Mucosa of stomach (tissue), 1 donor: ENCODE measurements at regions not wholly inside any gene's neighbourhood (a gene's known extent, or its start where the extent isn't known, plus 50 kb on each side); places are given as distances from the start of the nearest gene placed in this dataset.

ENCODE experiments used
- H3K27me3 ChIP-seq: one replicate; pipeline ENCODE4 v1.7.0; 2013; ENCODE audit warnings: mild to moderate bottlenecking, low read length; ENCODE audit not compliant: control insufficient read depth, insufficient read depth
- H3K36me3 ChIP-seq: one replicate; pipeline ENCODE4 v1.7.0; 2013; ENCODE audit warnings: low read length; ENCODE audit not compliant: control insufficient read depth, insufficient read depth
- H3K4me1 ChIP-seq: one replicate; pipeline ENCODE4 v1.7.0; 2013; ENCODE audit warnings: mild to moderate bottlenecking, low read length; ENCODE audit not compliant: control insufficient read depth, insufficient read depth
- H3K4me3 ChIP-seq: one replicate; pipeline ENCODE4 v1.7.0; 2013; ENCODE audit warnings: low read length
- H3K9ac ChIP-seq: one replicate; pipeline ENCODE4 v1.7.0; 2013; ENCODE audit warnings: mild to moderate bottlenecking, low read length, moderate library complexity
- H3K9me3 ChIP-seq: one replicate; pipeline ENCODE4 v1.7.0; 2013; ENCODE audit warnings: mild to moderate bottlenecking, low read length, moderate library complexity; ENCODE audit not compliant: control insufficient read depth
- donor health status: Pancreatic carcinoma.

DNA sequence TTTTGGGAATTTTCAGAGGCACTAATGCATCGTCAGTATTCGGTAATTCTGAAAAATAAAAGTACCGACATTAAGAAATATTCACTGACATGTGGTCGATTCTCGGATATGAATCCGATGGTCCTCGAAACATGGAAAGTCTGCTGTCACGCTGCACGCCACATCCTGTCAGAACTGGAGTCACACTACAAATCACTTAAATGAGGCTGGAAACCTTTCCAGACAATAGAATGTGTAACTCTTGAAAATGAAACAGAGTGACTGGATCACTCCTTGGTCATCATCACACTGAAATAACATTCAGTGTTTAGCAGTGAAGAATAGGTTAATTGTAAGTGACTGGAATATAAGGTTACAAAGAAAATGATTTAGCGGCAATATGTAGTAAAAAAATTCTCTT is 620.1 kb upstream of the ADAMTS5 start:
- Histone ChIP-seq H3K9me3 (no peaks in the 10 kb centered on the region), H3K9ac (no peak overlapping the region), H3K4me3 (no peak overlapping the region), H3K4me1 (no peaks in the 10 kb centered on the region), H3K36me3 (no peaks in the 10 kb centered on the region), H3K27me3 (no peaks in the 10 kb centered on the region)

DNA sequence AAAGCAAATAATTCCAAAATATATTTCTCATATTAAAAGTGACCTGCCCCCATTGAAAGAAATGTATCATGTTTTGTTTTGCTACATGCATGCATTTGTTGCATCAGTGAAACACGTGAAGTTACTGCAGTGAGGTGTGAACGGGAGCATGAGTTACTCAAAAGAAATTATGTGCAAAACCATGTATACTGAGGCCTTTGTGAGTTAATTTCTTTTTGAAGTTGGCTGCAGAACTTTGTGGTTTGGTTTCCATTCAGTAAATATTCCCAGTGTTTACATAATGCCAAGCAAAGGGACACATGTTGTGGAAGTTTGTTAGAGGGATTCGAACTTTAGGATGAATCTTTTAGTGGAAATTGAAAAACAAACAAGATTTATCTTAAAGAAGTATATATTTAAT is 619.4 kb upstream of the ADAMTS5 start:
- Histone ChIP-seq H3K9me3 (no peaks in the 10 kb centered on the region), H3K27me3 (no peaks in the 10 kb centered on the region), H3K36me3 (no peaks in the 10 kb centered on the region), H3K4me1 (no peaks in the 10 kb centered on the region), H3K4me3 (no peak overlapping the region), H3K9ac (no peak overlapping the region)

DNA sequence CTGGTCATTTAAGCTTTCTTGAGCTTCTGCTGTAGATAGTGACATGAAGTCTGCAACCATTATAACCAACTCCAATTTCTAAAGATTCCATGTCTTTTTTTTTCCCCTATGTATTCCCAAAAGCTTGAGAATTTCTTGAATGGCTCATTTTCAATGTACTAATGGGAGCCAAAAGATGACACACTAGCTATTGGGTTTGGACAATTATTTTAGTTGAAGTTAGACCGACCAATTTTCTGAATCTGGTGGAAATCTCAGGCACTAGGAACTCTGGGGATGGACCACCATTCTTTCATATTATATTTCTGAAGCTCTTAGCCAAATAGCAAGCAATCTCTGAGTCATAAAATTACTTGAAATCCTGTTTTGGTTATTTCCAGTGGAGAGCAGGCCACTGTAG is 617.4 kb upstream of the ADAMTS5 start:
- no peak overlapping the region for H3K9ac ChIP-seq
- H3K36me3 ChIP-seq, result no peaks in the 10 kb centered on the region
- H3K4me3 ChIP-seq, result no peak overlapping the region
- H3K27me3 ChIP-seq, result no peaks in the 10 kb centered on the region
- no peaks in the 10 kb centered on the region for H3K4me1 ChIP-seq
- H3K9me3 ChIP-seq, result no peaks in the 10 kb centered on the region

DNA sequence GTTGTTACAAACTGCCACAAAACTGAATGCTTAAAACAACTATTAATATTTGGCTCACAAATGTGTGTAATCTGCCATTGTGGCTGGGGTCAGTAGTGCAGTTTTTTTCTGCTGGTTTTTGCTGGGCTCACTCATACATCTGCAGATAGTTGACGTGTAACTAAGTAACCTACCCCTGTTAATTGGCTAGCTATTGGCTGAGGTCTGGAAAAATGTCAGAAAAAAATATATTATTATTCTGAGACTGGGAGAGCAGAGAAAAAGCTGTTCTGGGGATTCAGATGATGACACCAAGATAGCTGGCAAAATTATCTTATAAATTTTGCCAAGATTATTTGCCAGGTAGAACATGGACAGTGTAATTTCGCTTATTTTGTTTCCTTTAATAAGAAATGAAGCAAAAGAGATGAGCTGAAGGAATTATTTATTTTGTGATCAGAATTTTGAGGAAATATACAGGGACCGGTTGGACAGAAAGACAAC is 616.1 kb upstream of the ADAMTS5 start:
- no peaks in the 10 kb centered on the region for H3K9me3 ChIP-seq
- no peak overlapping the region for H3K4me3 ChIP-seq
- no peaks in the 10 kb centered on the region for H3K4me1 ChIP-seq
- no peaks in the 10 kb centered on the region for H3K36me3 ChIP-seq
- no peaks in the 10 kb centered on the region for H3K27me3 ChIP-seq
- no peak overlapping the region for H3K9ac ChIP-seq

DNA sequence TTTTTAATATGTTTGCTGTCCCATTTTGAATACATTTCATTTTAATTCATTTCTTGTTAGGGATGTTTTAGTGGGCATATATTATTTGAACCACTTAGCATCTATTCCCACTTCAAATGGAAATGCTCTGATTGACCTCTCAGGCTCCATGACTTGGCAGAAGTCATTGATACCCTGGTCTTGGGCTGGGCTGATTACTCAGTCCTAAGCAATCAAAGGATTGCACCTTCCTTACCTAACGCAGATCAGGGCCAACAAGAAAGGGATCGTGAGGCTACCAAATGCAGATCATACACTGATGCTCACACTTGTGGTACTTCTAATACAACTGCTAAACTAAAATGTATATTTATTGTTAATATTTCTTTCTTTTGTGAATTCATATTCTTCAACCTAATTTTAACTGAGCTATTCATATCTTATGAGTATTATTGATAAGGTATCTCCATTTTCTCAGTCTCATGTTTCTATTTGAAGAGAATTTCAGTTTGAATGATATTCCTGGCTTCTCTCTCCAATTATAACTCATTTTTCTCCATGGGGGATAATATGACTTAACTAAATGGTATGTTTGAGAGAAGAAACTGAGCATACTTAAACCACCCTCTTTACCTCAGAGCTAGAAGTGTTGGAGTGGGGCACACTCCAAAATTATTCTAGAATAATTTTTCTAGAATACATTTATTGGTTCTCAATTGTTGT is 615.5 kb upstream of the ADAMTS5 start:
- Histone ChIP-seq H3K27me3 (no peaks in the 10 kb centered on the region), H3K36me3 (no peaks in the 10 kb centered on the region), H3K4me1 (no peaks in the 10 kb centered on the region), H3K9ac (no peak overlapping the region), H3K9me3 (no peaks in the 10 kb centered on the region), H3K4me3 (no peak overlapping the region)

DNA sequence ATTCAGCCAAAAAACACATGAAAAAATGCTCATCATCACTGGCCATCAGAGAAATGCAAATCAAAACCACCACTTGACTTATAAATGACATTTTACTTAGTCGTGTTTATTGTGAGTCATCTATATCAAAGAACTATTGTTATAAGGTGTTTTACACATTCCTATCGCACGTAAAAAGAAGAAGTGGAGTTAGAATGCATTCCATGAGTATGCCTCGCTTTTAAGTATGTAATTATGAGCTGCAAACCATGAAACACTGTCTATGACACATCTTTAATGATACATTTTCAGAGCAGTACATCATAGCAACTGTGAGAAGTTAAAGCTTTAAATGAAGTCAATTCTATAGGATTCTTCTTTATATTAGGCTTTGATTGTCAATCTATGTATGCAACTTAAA is 614.3 kb upstream of the ADAMTS5 start:
- Histone ChIP-seq H3K36me3 (no peaks in the 10 kb centered on the region), H3K9ac (no peak overlapping the region), H3K4me1 (no peaks in the 10 kb centered on the region), H3K4me3 (no peak overlapping the region), H3K27me3 (no peaks in the 10 kb centered on the region), H3K9me3 (no peaks in the 10 kb centered on the region)

DNA sequence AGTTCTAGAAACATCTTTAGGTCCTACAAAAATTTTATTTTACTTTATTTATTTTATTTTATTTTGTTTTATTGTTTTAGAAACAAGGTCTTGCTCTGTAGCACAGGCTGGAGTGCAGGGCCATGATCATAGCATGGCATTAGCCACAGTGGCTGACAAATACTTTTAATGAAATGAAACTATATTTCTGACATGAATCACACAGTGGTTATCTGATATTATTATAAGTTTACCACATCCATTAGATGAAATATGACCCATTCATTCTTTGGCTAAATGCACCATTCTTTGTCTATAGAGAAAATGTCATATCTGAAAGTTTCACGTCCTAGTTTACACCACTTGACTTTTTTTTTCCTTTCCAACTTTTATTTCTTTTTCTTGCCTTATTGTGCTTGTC is 613.4 kb upstream of the ADAMTS5 start:
- Histone ChIP-seq H3K4me3 (no peak overlapping the region), H3K27me3 (no peaks in the 10 kb centered on the region), H3K36me3 (no peaks in the 10 kb centered on the region), H3K4me1 (no peaks in the 10 kb centered on the region), H3K9me3 (no peaks in the 10 kb centered on the region), H3K9ac (no peak overlapping the region)

DNA sequence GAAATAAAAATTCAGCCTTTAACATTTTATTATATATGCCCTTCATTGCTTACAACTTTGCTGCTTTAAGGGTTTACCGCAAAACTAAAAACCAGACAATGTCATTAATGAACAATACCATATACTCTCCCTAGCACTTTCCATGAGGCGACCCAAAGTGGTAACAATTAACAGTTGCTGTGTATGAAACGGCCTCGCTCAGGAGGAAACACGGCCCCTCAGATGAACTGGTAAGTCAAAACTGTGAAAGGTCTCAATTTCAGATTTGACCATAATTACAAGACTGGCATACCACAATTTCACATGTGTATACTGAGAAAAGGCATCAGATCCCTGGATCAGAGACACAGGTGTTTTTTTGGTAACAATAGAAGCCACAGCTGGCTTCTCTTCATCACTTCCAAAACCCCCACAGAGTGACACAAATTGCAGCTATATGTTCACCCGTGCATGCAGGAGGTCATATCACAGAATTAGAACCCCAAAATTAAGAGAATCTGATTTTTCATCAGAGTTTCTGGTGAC is 611.9 kb upstream of the ADAMTS5 start:
- Histone ChIP-seq H3K4me1 (no peaks in the 10 kb centered on the region), H3K9me3 (no peaks in the 10 kb centered on the region), H3K9ac (no peak overlapping the region), H3K4me3 (no peak overlapping the region), H3K27me3 (no peaks in the 10 kb centered on the region), H3K36me3 (no peaks in the 10 kb centered on the region)

DNA sequence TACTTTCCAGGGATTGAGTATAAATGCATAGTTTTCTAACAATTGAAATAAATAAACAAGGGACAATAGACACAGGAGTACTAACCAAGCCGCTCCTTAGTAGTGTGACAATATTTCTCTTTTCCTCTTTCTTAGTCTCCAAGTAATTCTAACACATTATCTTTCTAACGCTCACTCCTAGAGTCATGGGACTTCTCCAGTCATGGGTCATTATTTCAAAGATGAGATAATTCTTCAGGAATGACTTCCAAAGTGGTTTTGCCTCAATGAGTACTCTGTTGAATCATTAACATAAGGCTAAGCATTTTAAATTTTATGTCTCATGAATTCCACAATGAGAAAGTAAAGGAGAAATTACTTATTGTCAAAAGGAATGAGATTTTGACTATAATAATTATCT is 605.8 kb upstream of the ADAMTS5 start:
- Histone ChIP-seq H3K4me1 (no peaks in the 10 kb centered on the region), H3K36me3 (no peaks in the 10 kb centered on the region), H3K27me3 (no peaks in the 10 kb centered on the region), H3K4me3 (no peak overlapping the region), H3K9ac (no peak overlapping the region), H3K9me3 (no peaks in the 10 kb centered on the region)

DNA sequence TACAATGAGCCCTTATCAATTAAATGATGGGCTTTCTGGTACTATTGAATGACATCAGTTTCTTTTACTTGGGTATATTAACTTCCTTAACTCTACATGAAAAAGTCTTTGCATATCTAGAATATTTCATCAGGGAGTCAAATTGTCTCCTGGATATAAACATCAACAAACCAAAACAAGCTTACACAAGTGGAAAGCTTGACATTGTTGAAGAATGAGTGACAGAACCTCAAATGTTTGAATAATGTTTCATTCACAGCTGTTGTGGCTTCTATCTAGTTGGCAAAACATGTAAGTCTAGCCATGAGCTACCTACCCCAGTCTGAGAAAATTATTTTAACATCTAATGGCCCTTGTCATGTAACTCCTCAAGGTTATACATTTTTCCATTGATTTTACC is 604.8 kb upstream of the ADAMTS5 start:
- H3K4me3 ChIP-seq, result no peak overlapping the region
- no peaks in the 10 kb centered on the region for H3K27me3 ChIP-seq
- no peaks in the 10 kb centered on the region for H3K4me1 ChIP-seq
- H3K36me3 ChIP-seq, result no peaks in the 10 kb centered on the region
- no peaks in the 10 kb centered on the region for H3K9me3 ChIP-seq
- H3K9ac ChIP-seq, result no peak overlapping the region

DNA sequence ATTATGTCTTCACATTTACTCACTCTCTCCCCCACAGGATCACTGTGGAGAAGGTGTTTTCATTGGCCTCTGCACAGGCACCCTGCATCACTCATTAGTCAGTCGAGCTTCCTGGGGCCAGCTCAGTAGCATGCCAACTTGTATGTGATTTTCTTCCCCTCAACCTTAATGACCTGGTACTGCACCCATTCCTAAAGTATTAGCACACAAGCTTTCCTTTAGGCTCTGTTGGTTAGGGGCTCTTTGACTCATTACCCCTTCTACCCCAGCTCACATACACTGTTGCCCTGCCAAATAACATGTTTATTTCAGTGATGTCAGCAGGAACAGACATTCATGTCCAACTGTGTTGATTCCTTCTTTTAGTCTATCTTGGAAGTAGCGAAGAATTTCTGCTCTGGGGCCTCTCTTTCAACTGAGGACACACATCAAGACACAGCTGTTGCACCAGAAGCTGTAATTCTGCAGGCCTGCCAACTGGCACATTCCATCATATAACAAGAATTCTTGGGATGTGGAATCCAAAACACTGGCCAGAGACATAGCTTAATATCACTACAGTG is 603.5 kb upstream of the ADAMTS5 start:
- no peaks in the 10 kb centered on the region for H3K9me3 ChIP-seq

DNA sequence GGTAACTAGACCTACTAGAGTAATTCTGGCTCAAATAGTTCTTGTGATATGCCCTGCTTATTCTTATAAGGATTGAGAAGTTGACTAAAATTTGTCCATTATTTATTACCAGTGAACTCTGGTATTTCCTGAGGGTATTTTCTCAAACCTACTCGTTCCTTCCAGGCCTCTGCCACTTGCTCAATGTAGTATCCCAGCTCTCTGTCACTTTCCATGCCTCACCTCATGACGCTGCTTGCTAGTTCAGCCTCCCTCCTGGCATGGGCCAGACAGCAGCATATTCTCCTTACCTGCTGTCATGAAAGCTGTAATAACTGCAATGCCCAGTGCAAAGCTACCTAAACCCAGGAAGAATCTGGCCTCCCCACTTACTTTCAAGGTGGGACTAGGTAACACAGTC is 602.9 kb upstream of the ADAMTS5 start:
- H3K4me1 ChIP-seq, result no peaks in the 10 kb centered on the region
- no peaks in the 10 kb centered on the region for H3K9me3 ChIP-seq
- no peak overlapping the region for H3K4me3 ChIP-seq
- H3K36me3 ChIP-seq, result no peaks in the 10 kb centered on the region
- H3K27me3 ChIP-seq, result no peaks in the 10 kb centered on the region
- no peak overlapping the region for H3K9ac ChIP-seq

More for the DNA sequence above, 603.5 kb upstream of the ADAMTS5 start:
- Histone ChIP-seq H3K4me3 (no peak overlapping the region), H3K36me3 (no peaks in the 10 kb centered on the region), H3K27me3 (no peaks in the 10 kb centered on the region), H3K9ac (no peak overlapping the region), H3K4me1 (no peaks in the 10 kb centered on the region)
